ENCODE measurements at regions not wholly inside any gene's neighbourhood (a gene's known extent, or its start where the extent isn't known, plus 50 kb on each side); places are given as distances from the start of the nearest gene placed in this dataset.
"Not testable (repeated sequence)": the region's sequence is repeated elsewhere in the genome, so short reads cannot be mapped to it uniquely, and the experiment has no call there.

DNA sequence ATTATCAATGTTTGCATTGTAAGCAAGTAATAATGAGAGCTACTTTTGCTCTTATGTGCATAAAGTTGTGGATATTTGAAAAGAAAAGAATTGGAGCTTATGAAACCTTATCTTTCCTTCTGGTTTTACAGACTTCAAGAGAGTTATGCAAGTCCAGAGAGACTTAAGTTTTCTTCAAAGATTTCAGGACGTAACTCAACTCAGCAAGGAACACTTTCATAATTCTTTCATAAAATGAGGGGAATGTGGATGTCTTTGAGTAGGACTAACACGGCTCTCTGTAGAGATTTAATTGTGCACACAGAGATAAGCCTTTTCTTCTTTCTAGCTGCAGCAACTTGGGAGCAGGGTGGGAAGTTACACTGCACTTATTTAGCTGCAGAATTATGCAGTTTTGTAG is 97.5 kb downstream of the DNAJB9 start:
- intact Hi-C loops (cut with DNase I), result no loop called here
- WGBS, 2 donors, result 9 to 22% methylated on average over 2 of the region's 2 CpGs
- H3K4me3 ChIP-seq (ENCODE audit: low read length in 2 of 2), result no peak overlapping the region
- no peaks in the 10 kb centered on the region for H3K27me3 ChIP-seq (ENCODE audit: control insufficient read depth in 1 of 2, insufficient read depth in 2 of 2, low read length in 1 of 2)
- H3K9me3 ChIP-seq (ENCODE audit: control insufficient read depth, low read length), result peaks cover 3% of the 10 kb centered on the region
- no peaks in the 10 kb centered on the region for H3K4me1 ChIP-seq (ENCODE audit: control insufficient read depth in 1 of 2, insufficient read depth in 2 of 2, low read length in 2 of 2)
- DNase-seq (no peak), ATAC-seq (ENCODE audit: low FRiP score) (no peak)
- H3K36me3 ChIP-seq (ENCODE audit: control insufficient read depth in 1 of 2, insufficient read depth in 2 of 2, low read length in 1 of 2), result no peaks in the 10 kb centered on the region
- no peak overlapping the region for H3K27ac ChIP-seq (ENCODE audit: low read depth in 1 of 2, low read length in 2 of 2)

DNA sequence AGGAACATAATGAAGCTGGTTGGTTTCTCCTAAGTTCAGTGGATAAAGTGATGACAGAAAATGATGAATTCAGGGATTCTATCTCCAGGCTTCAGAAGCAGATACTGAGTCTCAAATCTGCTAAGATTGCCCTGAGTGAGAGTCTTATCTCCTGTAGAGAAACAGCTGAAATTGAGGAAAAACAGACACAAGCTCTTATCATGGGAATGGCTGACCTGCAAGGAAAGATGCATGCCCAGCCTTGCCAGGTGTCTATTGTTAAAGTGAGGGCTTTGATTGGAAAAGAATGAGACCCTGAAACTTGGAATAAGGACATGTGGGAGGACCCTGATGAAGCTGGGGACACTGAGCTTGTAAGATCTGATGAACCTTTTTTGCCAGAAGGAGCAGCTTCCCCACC is 100.3 kb downstream of the DNAJB9 start:
- DNase-seq (no peak), ATAC-seq (ENCODE audit: low FRiP score) (no peak)
- Histone ChIP-seq H3K27ac (ENCODE audit: low read depth in 1 of 2, low read length in 2 of 2) (no peak overlapping the region), H3K4me3 (ENCODE audit: low read length in 2 of 2) (no peak overlapping the region), H3K27me3 (ENCODE audit: control insufficient read depth in 1 of 2, insufficient read depth in 2 of 2, low read length in 1 of 2) (no peaks in the 10 kb centered on the region), H3K36me3 (ENCODE audit: control insufficient read depth in 1 of 2, insufficient read depth in 2 of 2, low read length in 1 of 2) (no peaks in the 10 kb centered on the region), H3K4me1 (ENCODE audit: control insufficient read depth in 1 of 2, insufficient read depth in 2 of 2, low read length in 2 of 2) (no peaks in the 10 kb centered on the region), H3K9me3 (ENCODE audit: control insufficient read depth, low read length) (peaks cover 3% of the 10 kb centered on the region)
- intact Hi-C loops (cut with DNase I), result no loop called here

DNA sequence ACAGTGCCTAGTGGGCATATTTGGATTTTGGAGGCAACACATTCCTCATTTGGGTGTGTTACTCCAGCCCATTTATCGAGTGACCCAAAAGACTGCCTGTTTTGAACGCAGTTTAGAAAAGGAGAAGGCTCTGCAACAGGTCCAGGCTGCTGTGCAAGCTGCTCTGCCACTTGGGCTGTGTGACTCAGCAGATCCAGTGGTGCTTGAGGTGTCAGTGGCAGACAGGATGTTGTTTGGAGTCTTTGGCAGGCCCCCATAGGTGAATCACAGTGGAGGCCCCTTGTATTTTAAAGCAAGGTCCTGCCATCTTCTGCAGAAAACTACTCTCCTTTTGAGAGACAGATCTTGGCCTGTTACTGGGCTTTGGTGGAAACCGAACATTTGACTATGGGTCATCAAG is 104.0 kb downstream of the DNAJB9 start:
- intact Hi-C loops (cut with DNase I); H3K27ac ChIP-seq (ENCODE audit: low read depth in 1 of 2, low read length in 2 of 2): not testable (repeated sequence)

DNA sequence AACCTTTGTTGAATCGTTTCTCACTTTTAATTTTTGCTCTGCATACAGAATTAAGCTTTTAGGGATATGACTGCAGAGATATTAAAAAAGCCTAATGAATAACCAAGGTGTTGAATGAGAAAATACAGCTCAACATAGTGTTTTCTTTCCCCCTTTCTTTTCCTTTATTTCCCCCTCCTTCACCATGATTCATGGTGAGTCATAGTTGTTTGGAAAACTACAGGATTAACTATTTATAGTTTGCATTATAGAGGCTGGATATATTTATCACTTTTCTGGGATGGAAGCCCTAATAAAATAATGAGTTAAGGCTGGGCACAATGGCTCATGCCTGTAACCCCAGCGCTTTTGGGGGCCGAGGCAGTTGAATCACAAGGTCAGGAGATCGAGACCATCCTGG is 115.0 kb downstream of the DNAJB9 start:
- Histone ChIP-seq H3K36me3 (ENCODE audit: control insufficient read depth in 1 of 2, insufficient read depth in 2 of 2, low read length in 1 of 2) (no peaks in the 10 kb centered on the region), H3K9me3 (ENCODE audit: control insufficient read depth, low read length) (no peaks in the 10 kb centered on the region), H3K27me3 (ENCODE audit: control insufficient read depth in 1 of 2, insufficient read depth in 2 of 2, low read length in 1 of 2) (no peaks in the 10 kb centered on the region), H3K4me1 (ENCODE audit: control insufficient read depth in 1 of 2, insufficient read depth in 2 of 2, low read length in 2 of 2) (no peaks in the 10 kb centered on the region), H3K4me3 (ENCODE audit: low read length in 2 of 2) (no peak overlapping the region), H3K27ac (ENCODE audit: low read depth in 1 of 2, low read length in 2 of 2) (no peak overlapping the region)
- intact Hi-C loops (cut with DNase I), result no loop called here
- no peak for ATAC-seq (ENCODE audit: low FRiP score)
- no peak for DNase-seq
- WGBS, 2 donors, result 65 to 81% methylated on average over 4 of the region's 4 CpGs

More for the DNA sequence above, 104.0 kb downstream of the DNAJB9 start:
- ATAC-seq (ENCODE audit: low FRiP score); H3K4me1 ChIP-seq (ENCODE audit: control insufficient read depth in 1 of 2, insufficient read depth in 2 of 2, low read length in 2 of 2); DNase-seq; H3K36me3 ChIP-seq (ENCODE audit: control insufficient read depth in 1 of 2, insufficient read depth in 2 of 2, low read length in 1 of 2); H3K9me3 ChIP-seq (ENCODE audit: control insufficient read depth, low read length); H3K4me3 ChIP-seq (ENCODE audit: low read length in 2 of 2); H3K27me3 ChIP-seq (ENCODE audit: control insufficient read depth in 1 of 2, insufficient read depth in 2 of 2, low read length in 1 of 2): not testable (repeated sequence)
- whole genome bisulfite sequencing, 2 donors, result 76 to 77% methylated on average over 3 of the region's 3 CpGs

DNA sequence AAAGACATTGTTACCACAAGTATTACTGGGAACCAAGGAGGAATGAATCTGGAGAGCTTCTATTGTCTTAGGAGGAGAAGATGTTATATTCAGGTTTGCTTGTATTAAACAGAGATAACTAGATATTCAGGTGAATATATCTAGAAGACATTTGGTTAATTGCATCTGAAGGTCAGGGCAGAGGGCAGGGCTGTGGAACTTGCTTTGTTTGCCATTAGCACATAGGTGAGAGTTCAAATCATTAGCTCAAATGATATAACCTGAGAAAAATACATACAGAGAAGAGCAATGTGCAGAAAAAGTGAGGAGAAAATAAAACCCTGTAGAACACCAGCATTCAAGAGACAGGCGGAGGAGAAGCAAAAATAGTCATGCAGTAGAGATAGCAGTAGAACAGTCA is 116.8 kb downstream of the DNAJB9 start:
- Histone ChIP-seq H3K4me3 (ENCODE audit: low read length in 2 of 2) (no peak overlapping the region), H3K27me3 (ENCODE audit: control insufficient read depth in 1 of 2, insufficient read depth in 2 of 2, low read length in 1 of 2) (no peaks in the 10 kb centered on the region), H3K9me3 (ENCODE audit: control insufficient read depth, low read length) (no peaks in the 10 kb centered on the region), H3K4me1 (ENCODE audit: control insufficient read depth in 1 of 2, insufficient read depth in 2 of 2, low read length in 2 of 2) (no peaks in the 10 kb centered on the region), H3K27ac (ENCODE audit: low read depth in 1 of 2, low read length in 2 of 2) (no peak overlapping the region), H3K36me3 (ENCODE audit: control insufficient read depth in 1 of 2, insufficient read depth in 2 of 2, low read length in 1 of 2) (no peaks in the 10 kb centered on the region)
- WGBS, 2 donors, result 84 to 89% methylated on average over 1 of the region's 1 CpG
- DNase-seq (no peak), ATAC-seq (ENCODE audit: low FRiP score) (no peak)
- intact Hi-C loops (cut with DNase I), result no loop called here

DNA sequence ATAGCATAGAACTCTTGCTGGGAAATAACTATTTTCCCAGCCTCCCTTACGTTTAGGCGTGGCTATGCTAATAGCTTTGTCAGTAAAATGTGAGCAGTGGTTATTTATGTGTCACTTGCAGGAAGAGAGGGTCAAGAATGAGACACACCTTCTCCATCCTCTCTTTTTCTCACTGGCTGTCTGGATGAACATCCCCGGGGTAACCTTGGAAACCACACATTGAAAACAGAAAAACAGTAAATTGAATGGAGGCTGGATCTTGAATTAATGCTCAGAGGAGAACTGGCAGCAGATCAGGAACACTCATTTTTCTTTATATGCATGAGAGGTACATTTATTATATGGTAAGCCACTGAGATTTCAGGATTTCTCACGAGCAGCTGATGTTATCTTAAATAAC is 127.6 kb downstream of the DNAJB9 start:
- H3K4me1 ChIP-seq (ENCODE audit: control insufficient read depth in 1 of 2, insufficient read depth in 2 of 2, low read length in 2 of 2), result no peaks in the 10 kb centered on the region
- H3K4me3 ChIP-seq (ENCODE audit: low read length in 2 of 2), result no peak overlapping the region
- DNase-seq (no peak), ATAC-seq (ENCODE audit: low FRiP score) (no peak)
- WGBS, 2 donors, result 6 to 18% methylated on average over 4 of the region's 4 CpGs
- H3K36me3 ChIP-seq (ENCODE audit: control insufficient read depth in 1 of 2, insufficient read depth in 2 of 2, low read length in 1 of 2), result no peaks in the 10 kb centered on the region
- no peak overlapping the region for H3K27ac ChIP-seq (ENCODE audit: low read depth in 1 of 2, low read length in 2 of 2)
- H3K9me3 ChIP-seq (ENCODE audit: control insufficient read depth, low read length), result peaks cover 2% of the 10 kb centered on the region
- no peaks in the 10 kb centered on the region for H3K27me3 ChIP-seq (ENCODE audit: control insufficient read depth in 1 of 2, insufficient read depth in 2 of 2, low read length in 1 of 2)
- intact Hi-C loops (cut with DNase I), result no loop called here

DNA sequence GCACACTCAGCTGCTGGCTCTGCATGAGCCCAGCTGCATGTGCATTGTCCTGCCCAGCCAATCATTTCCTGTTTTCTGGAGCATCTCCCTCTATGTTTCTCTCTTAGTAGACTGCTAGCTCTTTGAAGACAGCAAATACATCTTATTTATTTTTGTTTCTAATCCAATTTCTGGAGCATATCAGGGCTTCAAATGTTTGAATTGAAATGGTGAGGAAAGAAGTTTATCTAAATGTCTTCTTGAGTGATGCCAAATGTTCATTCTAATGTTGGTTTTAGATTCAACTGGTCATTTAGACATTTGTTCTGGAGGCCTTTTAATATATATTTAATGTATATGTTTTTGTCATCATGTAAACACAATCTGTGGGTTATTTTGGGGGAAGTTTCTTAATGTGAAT is 141.9 kb downstream of the DNAJB9 start:
- Histone ChIP-seq H3K4me3 (ENCODE audit: low read length in 2 of 2) (no peak overlapping the region), H3K9me3 (ENCODE audit: control insufficient read depth, low read length) (no peaks in the 10 kb centered on the region), H3K27ac (ENCODE audit: low read depth in 1 of 2, low read length in 2 of 2) (no peak overlapping the region), H3K4me1 (ENCODE audit: control insufficient read depth in 1 of 2, insufficient read depth in 2 of 2, low read length in 2 of 2) (no peaks in the 10 kb centered on the region), H3K27me3 (ENCODE audit: control insufficient read depth in 1 of 2, insufficient read depth in 2 of 2, low read length in 1 of 2) (no peaks in the 10 kb centered on the region), H3K36me3 (ENCODE audit: control insufficient read depth in 1 of 2, insufficient read depth in 2 of 2, low read length in 1 of 2) (no peaks in the 10 kb centered on the region)
- no peak for ATAC-seq (ENCODE audit: low FRiP score)
- intact Hi-C loops (cut with DNase I), result no loop called here
- no peak for DNase-seq

DNA sequence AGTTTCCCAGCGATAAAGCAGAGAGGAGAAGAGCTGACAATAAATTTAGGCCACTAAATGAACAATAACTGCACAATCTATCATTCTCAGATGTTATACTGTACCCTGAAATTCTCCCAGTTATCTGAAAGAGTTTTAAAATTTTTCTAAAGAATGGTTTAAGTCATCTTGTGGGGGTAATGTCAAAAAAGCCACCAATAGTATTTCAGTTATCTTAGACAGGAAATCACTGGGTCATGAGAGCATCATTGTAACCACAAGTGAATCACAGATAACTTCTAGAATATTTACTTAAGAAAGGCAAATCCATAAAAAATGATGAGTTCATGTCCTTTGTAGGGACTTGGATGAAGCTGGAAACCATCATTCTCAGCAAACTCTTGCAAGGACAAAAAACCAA is 147.1 kb downstream of the DNAJB9 start:
- Histone ChIP-seq H3K9me3 (ENCODE audit: control insufficient read depth, low read length) (no peaks in the 10 kb centered on the region), H3K27ac (ENCODE audit: low read depth in 1 of 2, low read length in 2 of 2) (no peak overlapping the region), H3K36me3 (ENCODE audit: control insufficient read depth in 1 of 2, insufficient read depth in 2 of 2, low read length in 1 of 2) (no peaks in the 10 kb centered on the region), H3K27me3 (ENCODE audit: control insufficient read depth in 1 of 2, insufficient read depth in 2 of 2, low read length in 1 of 2) (no peaks in the 10 kb centered on the region), H3K4me1 (ENCODE audit: control insufficient read depth in 1 of 2, insufficient read depth in 2 of 2, low read length in 2 of 2) (no peaks in the 10 kb centered on the region), H3K4me3 (ENCODE audit: low read length in 2 of 2) (no peak overlapping the region)
- DNase-seq, result no peak
- no peak for ATAC-seq (ENCODE audit: low FRiP score)
- WGBS, 2 donors, result 76 to 77% methylated on average over 1 of the region's 1 CpG
- intact Hi-C loops (cut with DNase I), result no loop called here

DNA sequence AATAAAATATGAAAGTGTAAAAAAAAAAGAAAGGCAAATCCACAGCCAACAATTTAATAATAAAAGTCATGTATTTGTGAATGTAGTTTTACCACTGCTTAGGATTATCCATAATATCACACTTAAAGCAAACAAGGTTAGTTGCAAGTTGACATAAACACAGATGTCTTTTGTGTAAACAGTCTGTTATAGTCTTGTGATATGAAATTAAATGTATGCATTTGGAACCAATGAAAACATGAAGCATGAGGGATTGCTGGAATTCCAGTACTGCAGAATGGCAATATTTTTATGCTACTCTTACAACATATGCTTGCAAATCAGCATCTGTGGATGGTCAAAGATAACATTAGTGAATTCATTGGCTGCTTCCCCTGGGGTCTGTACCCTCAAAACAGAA is 148.1 kb downstream of the DNAJB9 start:
- no peak for ATAC-seq (ENCODE audit: low FRiP score)
- intact Hi-C loops (cut with DNase I), result no loop called here
- no peaks in the 10 kb centered on the region for H3K9me3 ChIP-seq (ENCODE audit: control insufficient read depth, low read length)

DNA sequence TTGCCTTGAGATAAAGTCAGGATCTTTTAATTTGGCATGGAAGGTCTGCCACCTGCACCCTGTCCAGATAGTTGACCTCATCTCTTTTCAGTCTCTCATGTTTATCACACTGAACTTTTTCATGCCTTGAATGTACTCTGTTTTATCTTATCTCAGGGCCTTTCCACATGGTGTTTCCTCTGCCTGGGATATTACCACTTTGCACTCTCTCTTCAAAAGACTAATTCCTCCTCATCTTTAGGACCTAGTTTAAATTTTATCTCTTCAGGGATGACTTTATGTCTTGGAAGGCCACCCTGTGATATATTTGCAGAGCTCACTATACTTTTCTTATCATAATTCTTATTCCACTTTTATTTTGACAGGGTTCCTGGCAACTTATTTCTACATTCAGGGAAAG is 150.0 kb downstream of the DNAJB9 start:
- Histone ChIP-seq H3K9me3 (ENCODE audit: control insufficient read depth, low read length) (no peaks in the 10 kb centered on the region), H3K4me1 (ENCODE audit: control insufficient read depth in 1 of 2, insufficient read depth in 2 of 2, low read length in 2 of 2) (no peaks in the 10 kb centered on the region)
- intact Hi-C loops (cut with DNase I), result no loop called here

More for the DNA sequence above, 148.1 kb downstream of the DNAJB9 start:
- Histone ChIP-seq H3K4me3 (ENCODE audit: low read length in 2 of 2) (no peak overlapping the region), H3K27me3 (ENCODE audit: control insufficient read depth in 1 of 2, insufficient read depth in 2 of 2, low read length in 1 of 2) (no peaks in the 10 kb centered on the region), H3K27ac (ENCODE audit: low read depth in 1 of 2, low read length in 2 of 2) (no peak overlapping the region), H3K36me3 (ENCODE audit: control insufficient read depth in 1 of 2, insufficient read depth in 2 of 2, low read length in 1 of 2) (no peaks in the 10 kb centered on the region), H3K4me1 (ENCODE audit: control insufficient read depth in 1 of 2, insufficient read depth in 2 of 2, low read length in 2 of 2) (no peaks in the 10 kb centered on the region)
- no peak for DNase-seq

More for the DNA sequence above, 150.0 kb downstream of the DNAJB9 start:
- H3K27me3 ChIP-seq (ENCODE audit: control insufficient read depth in 1 of 2, insufficient read depth in 2 of 2, low read length in 1 of 2), result no peaks in the 10 kb centered on the region
- no peaks in the 10 kb centered on the region for H3K36me3 ChIP-seq (ENCODE audit: control insufficient read depth in 1 of 2, insufficient read depth in 2 of 2, low read length in 1 of 2)
- ATAC-seq (ENCODE audit: low FRiP score) (no peak), DNase-seq (no peak)
- H3K27ac ChIP-seq (ENCODE audit: low read depth in 1 of 2, low read length in 2 of 2), result no peak overlapping the region
- no peak overlapping the region for H3K4me3 ChIP-seq (ENCODE audit: low read length in 2 of 2)
